Suprapubic skin (tissue), 3 donors: ENCODE measurements at regions not wholly inside any gene's neighbourhood (a gene's known extent, or its start where the extent isn't known, plus 50 kb on each side); places are given as distances from the start of the nearest gene placed in this dataset.

Source experiments
- EP300 ChIP-seq: sonication (generic); formaldehyde crosslinking; IDR thresholded peaks from one replicate; pipeline ENCODE4 v1.6.1; 2017; ENCODE audit warnings: antibody characterized with exemption
- POLR2A ChIP-seq, 2 donors: fragments of 450-650 bp; IDR thresholded peaks; one replicate each; pipeline ENCODE4 v1.6.1; 2017; ENCODE audit warnings: antibody characterized with exemption in 2 of 2, mild to moderate bottlenecking in 2 of 2, moderate library complexity in 2 of 2
- TF ChIP-seq, protein P1 (sequence below), 2 donors: fragments of 200-600 bp in 1 of 2; fragments of 450-650 bp in 1 of 2; sonication (generic) in 1 of 2; IDR thresholded peaks; one replicate each; pipeline ENCODE4 v1.5.1; 2016 to 2019; ENCODE audit warnings: antibody characterized with exemption in 2 of 2, mild to moderate bottlenecking in 1 of 2, moderate library complexity in 1 of 2

DNA sequence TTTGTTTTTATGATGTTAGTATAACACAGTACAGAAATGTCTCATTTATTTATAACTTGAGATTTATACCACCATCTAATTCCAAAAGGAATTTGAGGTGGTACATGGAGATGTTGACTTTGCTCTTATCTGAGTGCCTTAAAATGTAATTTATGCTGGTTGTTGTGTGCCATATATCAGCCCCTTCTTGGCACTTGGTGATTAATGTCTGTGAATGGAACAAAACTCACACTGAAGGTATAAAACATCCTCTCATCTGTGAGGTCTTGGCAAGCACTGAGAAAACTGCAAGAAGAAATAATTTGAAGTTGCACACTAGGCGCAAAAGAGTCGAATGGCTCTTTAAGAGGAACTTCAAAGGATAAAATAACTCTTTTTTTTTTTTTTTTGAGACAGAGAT lies 240.4 kb downstream of the B3GLCT start:
- TF ChIP-seq, protein P1, sequence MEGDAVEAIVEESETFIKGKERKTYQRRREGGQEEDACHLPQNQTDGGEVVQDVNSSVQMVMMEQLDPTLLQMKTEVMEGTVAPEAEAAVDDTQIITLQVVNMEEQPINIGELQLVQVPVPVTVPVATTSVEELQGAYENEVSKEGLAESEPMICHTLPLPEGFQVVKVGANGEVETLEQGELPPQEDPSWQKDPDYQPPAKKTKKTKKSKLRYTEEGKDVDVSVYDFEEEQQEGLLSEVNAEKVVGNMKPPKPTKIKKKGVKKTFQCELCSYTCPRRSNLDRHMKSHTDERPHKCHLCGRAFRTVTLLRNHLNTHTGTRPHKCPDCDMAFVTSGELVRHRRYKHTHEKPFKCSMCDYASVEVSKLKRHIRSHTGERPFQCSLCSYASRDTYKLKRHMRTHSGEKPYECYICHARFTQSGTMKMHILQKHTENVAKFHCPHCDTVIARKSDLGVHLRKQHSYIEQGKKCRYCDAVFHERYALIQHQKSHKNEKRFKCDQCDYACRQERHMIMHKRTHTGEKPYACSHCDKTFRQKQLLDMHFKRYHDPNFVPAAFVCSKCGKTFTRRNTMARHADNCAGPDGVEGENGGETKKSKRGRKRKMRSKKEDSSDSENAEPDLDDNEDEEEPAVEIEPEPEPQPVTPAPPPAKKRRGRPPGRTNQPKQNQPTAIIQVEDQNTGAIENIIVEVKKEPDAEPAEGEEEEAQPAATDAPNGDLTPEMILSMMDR (IDR thresholded peaks at IDR 0.05): no peak
- no peak for TF ChIP-seq POLR2A (IDR thresholded peaks at IDR 0.05)
- TF ChIP-seq EP300: no peak
